ENCODE measurements at regions not wholly inside any gene's neighbourhood (a gene's known extent, or its start where the extent isn't known, plus 50 kb on each side); places are given as distances from the start of the nearest gene placed in this dataset.

GRCh38 chr5:173464813-173465212 lies 136.6 kb upstream of the STC2 start:
- Mint-ChIP-seq H3K4me3 (ENCODE audit: unreplicated experiment) (no peak overlapping the region), H3K27me3 (ENCODE audit: unreplicated experiment) (peaks cover 2% of the 10 kb centered on the region), H3K9me3 (ENCODE audit: unreplicated experiment) (no peaks in the 10 kb centered on the region), H3K27ac (ENCODE audit: unreplicated experiment) (no peak overlapping the region), H3K36me3 (ENCODE audit: unreplicated experiment) (peaks cover 7% of the 10 kb centered on the region), H3K4me1 (ENCODE audit: low read depth, unreplicated experiment) (no peaks in the 10 kb centered on the region)
- no peak for DNase-seq
- TF ChIP-seq, protein P1, sequence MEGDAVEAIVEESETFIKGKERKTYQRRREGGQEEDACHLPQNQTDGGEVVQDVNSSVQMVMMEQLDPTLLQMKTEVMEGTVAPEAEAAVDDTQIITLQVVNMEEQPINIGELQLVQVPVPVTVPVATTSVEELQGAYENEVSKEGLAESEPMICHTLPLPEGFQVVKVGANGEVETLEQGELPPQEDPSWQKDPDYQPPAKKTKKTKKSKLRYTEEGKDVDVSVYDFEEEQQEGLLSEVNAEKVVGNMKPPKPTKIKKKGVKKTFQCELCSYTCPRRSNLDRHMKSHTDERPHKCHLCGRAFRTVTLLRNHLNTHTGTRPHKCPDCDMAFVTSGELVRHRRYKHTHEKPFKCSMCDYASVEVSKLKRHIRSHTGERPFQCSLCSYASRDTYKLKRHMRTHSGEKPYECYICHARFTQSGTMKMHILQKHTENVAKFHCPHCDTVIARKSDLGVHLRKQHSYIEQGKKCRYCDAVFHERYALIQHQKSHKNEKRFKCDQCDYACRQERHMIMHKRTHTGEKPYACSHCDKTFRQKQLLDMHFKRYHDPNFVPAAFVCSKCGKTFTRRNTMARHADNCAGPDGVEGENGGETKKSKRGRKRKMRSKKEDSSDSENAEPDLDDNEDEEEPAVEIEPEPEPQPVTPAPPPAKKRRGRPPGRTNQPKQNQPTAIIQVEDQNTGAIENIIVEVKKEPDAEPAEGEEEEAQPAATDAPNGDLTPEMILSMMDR (IDR thresholded peaks at IDR 0.05; ENCODE audit: partially characterized antibody, unreplicated experiment), result no peak

GRCh38 chr5:173463207-173463606 lies 135.0 kb upstream of the STC2 start:
- no peak for DNase-seq
- no peak overlapping the region for H3K4me3 Mint-ChIP-seq (ENCODE audit: unreplicated experiment)
- H3K9me3 Mint-ChIP-seq (ENCODE audit: unreplicated experiment), result no peaks in the 10 kb centered on the region
- no peak overlapping the region for H3K27ac Mint-ChIP-seq (ENCODE audit: unreplicated experiment)
- no peaks in the 10 kb centered on the region for H3K4me1 Mint-ChIP-seq (ENCODE audit: low read depth, unreplicated experiment)
- peaks cover 2% of the 10 kb centered on the region for H3K27me3 Mint-ChIP-seq (ENCODE audit: unreplicated experiment)
- peaks cover 7% of the 10 kb centered on the region for H3K36me3 Mint-ChIP-seq (ENCODE audit: unreplicated experiment)
- TF ChIP-seq, protein P1 (IDR thresholded peaks at IDR 0.05; ENCODE audit: partially characterized antibody, unreplicated experiment), result no peak

- no peaks in the 10 kb centered on the region for H3K9me3 Mint-ChIP-seq (ENCODE audit: unreplicated experiment)
- DNase-seq, result no peak
- TF ChIP-seq, protein P1 (IDR thresholded peaks at IDR 0.05; ENCODE audit: partially characterized antibody, unreplicated experiment), result no peak
- H3K27ac Mint-ChIP-seq (ENCODE audit: unreplicated experiment), result no peak overlapping the region
- H3K4me3 Mint-ChIP-seq (ENCODE audit: unreplicated experiment), result no peak overlapping the region
- no peaks in the 10 kb centered on the region for H3K36me3 Mint-ChIP-seq (ENCODE audit: unreplicated experiment)
- no peaks in the 10 kb centered on the region for H3K4me1 Mint-ChIP-seq (ENCODE audit: low read depth, unreplicated experiment)
- no peaks in the 10 kb centered on the region for H3K27me3 Mint-ChIP-seq (ENCODE audit: unreplicated experiment)
These were observed 130.8 kb upstream of the STC2 start for GRCh38 chr5:173458828-173459609.

GRCh38 chr5:173457482-173457881 lies 129.3 kb upstream of the STC2 start:
- TF ChIP-seq, protein P1 (IDR thresholded peaks at IDR 0.05; ENCODE audit: partially characterized antibody, unreplicated experiment), result no peak
- DNase-seq, result no peak
- Mint-ChIP-seq H3K27ac (ENCODE audit: unreplicated experiment) (no peak overlapping the region), H3K9me3 (ENCODE audit: unreplicated experiment) (no peaks in the 10 kb centered on the region), H3K4me3 (ENCODE audit: unreplicated experiment) (no peak overlapping the region), H3K4me1 (ENCODE audit: low read depth, unreplicated experiment) (no peaks in the 10 kb centered on the region), H3K36me3 (ENCODE audit: unreplicated experiment) (no peaks in the 10 kb centered on the region), H3K27me3 (ENCODE audit: unreplicated experiment) (no peaks in the 10 kb centered on the region)

DNA sequence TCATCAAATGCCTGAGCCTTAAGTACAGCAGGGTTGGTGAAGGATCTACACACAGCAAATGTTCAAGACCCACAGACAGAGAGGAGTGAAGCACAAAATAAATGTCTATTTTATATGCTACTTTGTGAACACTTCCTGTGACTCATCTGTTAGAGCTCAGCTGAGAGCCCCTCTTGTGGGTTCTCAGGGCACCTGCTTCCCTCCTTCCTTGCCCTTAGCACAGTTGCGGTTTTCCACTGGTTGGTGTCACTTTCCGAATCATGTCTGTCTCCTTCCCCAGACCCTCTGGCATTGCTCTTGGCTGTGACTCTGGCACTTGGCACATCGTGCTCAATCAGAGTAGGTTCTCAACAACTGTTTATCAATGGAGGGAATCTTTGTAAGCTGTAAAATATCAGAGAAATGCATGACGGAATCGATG lies 128.5 kb upstream of the STC2 start:
- Mint-ChIP-seq H3K27ac (ENCODE audit: unreplicated experiment) (no peak overlapping the region), H3K4me1 (ENCODE audit: low read depth, unreplicated experiment) (no peaks in the 10 kb centered on the region), H3K36me3 (ENCODE audit: unreplicated experiment) (no peaks in the 10 kb centered on the region), H3K9me3 (ENCODE audit: unreplicated experiment) (no peaks in the 10 kb centered on the region), H3K4me3 (ENCODE audit: unreplicated experiment) (no peak overlapping the region), H3K27me3 (ENCODE audit: unreplicated experiment) (no peaks in the 10 kb centered on the region)
- TF ChIP-seq, protein P1 (IDR thresholded peaks at IDR 0.05; ENCODE audit: partially characterized antibody, unreplicated experiment), result no peak
- DNase-seq, result no peak
